IMR-90 (cell line): ENCODE measurements at regions not wholly inside any gene's neighbourhood (a gene's known extent, or its start where the extent isn't known, plus 50 kb on each side); places are given as distances from the start of the nearest gene placed in this dataset.
A peak's percentile ranks its signal among the peaks of the same experiment; 100 is the strongest.

Source experiments
- ATAC-seq: fragments of 200-7000 bp; cut with Tn5 transposase; 2 replicates; pipeline ENCODE4 v1.9.1; 2020; ENCODE audit warnings: low read depth, mild to moderate bottlenecking, moderate library complexity
- BruUV-seq: library from RNA; stranded (reverse); fragments of 400-500 nt; replicated peaks from 2 replicates; lab custom pipeline; 2021; lab: Mats Ljungman, UMichigan
- CTCF ChIA-PET: fragments of 300-600 bp; formaldehyde crosslinking; extraction: SDS; loops from one replicate; lab custom pipeline; 2021; ENCODE audit warnings: antibody characterized with exemption; lab: Yijun Ruan, JAX
- POLR2A ChIA-PET: fragments of 300-600 bp; sonication (Branson Sonifier 250); formaldehyde crosslinking; loops from one replicate; lab custom pipeline; 2022; ENCODE audit warnings: antibody characterized with exemption; ENCODE audit not compliant: unreplicated experiment; lab: Charles Lee
- DNase-seq: peaks from one replicate; pipeline ENCODE4 v3.0.0; 2013
- H2AFZ ChIP-seq: replicated peaks from 2 replicates; pipeline ENCODE3; 2013; ENCODE audit warnings: low read length, mild to moderate bottlenecking; ENCODE audit not compliant: poor library complexity
- H2AK5ac ChIP-seq: 2 replicates; pipeline ENCODE4 v1.6.1; 2013; ENCODE audit warnings: low read depth, low read length, inconsistent platforms
- H2AK9ac ChIP-seq: replicated peaks from 2 replicates; pipeline ENCODE3; 2013; ENCODE audit warnings: mild to moderate bottlenecking, low read depth, low read length, moderate library complexity; ENCODE audit not compliant: poor library complexity
- H2BK120ac ChIP-seq: 2 replicates; pipeline ENCODE4 v1.6.1; 2013; ENCODE audit warnings: low read depth, low read length, inconsistent platforms
- H2BK15ac ChIP-seq: 3 replicates; pipeline ENCODE4 v1.6.1; 2013; ENCODE audit warnings: low read depth, low read length, inconsistent platforms
- H2BK20ac ChIP-seq: 2 replicates; pipeline ENCODE4 v1.6.1; 2013; ENCODE audit warnings: low read depth, mild to moderate bottlenecking, inconsistent platforms, low read length, moderate library complexity
- H2BK5ac ChIP-seq: 2 replicates; pipeline ENCODE4 v1.6.1; 2013; ENCODE audit warnings: mild to moderate bottlenecking, low read depth, low read length, inconsistent platforms; ENCODE audit not compliant: poor library complexity, severe bottlenecking
- H3K14ac ChIP-seq: replicated peaks from 2 replicates; pipeline ENCODE4 v1.6.1; 2013; ENCODE audit warnings: low read depth, low read length, inconsistent platforms
- H3K18ac ChIP-seq: 2 replicates; pipeline ENCODE4 v1.6.1; 2013; ENCODE audit warnings: low read depth, low read length, control low read depth
- H3K23ac ChIP-seq: 2 replicates; pipeline ENCODE4 v1.6.1; 2013; ENCODE audit warnings: low read depth, low read length, inconsistent platforms
- H3K27ac ChIP-seq: 2 replicates; pipeline ENCODE4 v1.5.1; 2013; ENCODE audit warnings: mild to moderate bottlenecking, control low read depth, low read length; ENCODE audit not compliant: insufficient read depth
- H3K27me3 ChIP-seq: 2 replicates; pipeline ENCODE4 v1.6.1; 2013; ENCODE audit warnings: low read length; ENCODE audit not compliant: control insufficient read depth, insufficient read depth
- H3K36me3 ChIP-seq: 2 replicates; pipeline ENCODE4 v1.6.1; 2013; ENCODE audit warnings: low read length, mixed read lengths; ENCODE audit not compliant: control insufficient read depth, insufficient read depth
- H3K4ac ChIP-seq: 2 replicates; pipeline ENCODE4 v1.6.1; 2013; ENCODE audit warnings: low read depth, low read length, inconsistent platforms
- H3K4me1 ChIP-seq: 2 replicates; pipeline ENCODE4 v1.6.1; 2013; ENCODE audit warnings: low read length, mixed read lengths; ENCODE audit not compliant: control insufficient read depth, insufficient read depth
- H3K4me2 ChIP-seq: 2 replicates; pipeline ENCODE4 v1.6.1; 2013; ENCODE audit warnings: low read depth, mild to moderate bottlenecking, control low read depth, low read length, moderate library complexity
- H3K4me3 ChIP-seq: 2 replicates; pipeline ENCODE4 v1.5.1; 2013; ENCODE audit warnings: low read depth, mild to moderate bottlenecking, control low read depth, low read length, moderate library complexity; ENCODE audit not compliant: insufficient read depth
- H3K56ac ChIP-seq: 2 replicates; pipeline ENCODE4 v1.6.1; 2013; ENCODE audit warnings: low read length, inconsistent platforms; ENCODE audit not compliant: insufficient read depth; ENCODE audit errors: extremely low read depth
- H3K79me1 ChIP-seq, 2 experiments: 2 replicates each; pipeline ENCODE4 v1.6.1; 2013; ENCODE audit warnings: low read length in 2 of 2, inconsistent platforms in 1 of 2, low read depth in 1 of 2
- H3K9ac ChIP-seq: 2 replicates; pipeline ENCODE4 v1.6.1; 2013; ENCODE audit warnings: low read depth, low read length, control low read depth
- H3K9me1 ChIP-seq: 2 replicates; pipeline ENCODE4 v1.6.1; 2013; ENCODE audit warnings: low read length, inconsistent platforms; ENCODE audit not compliant: insufficient read depth
- H3K9me3 ChIP-seq: 2 replicates; pipeline ENCODE4 v1.6.1; 2013; ENCODE audit warnings: low read length; ENCODE audit not compliant: control insufficient read depth, insufficient read depth
- H4K20me1 ChIP-seq: 2 replicates; pipeline ENCODE4 v1.6.1; 2013; ENCODE audit warnings: low read length, inconsistent platforms; ENCODE audit not compliant: insufficient read depth
- H4K5ac ChIP-seq: 2 replicates; pipeline ENCODE4 v1.6.1; 2013; ENCODE audit warnings: mild to moderate bottlenecking, low read depth, low read length, control low read depth
- H4K8ac ChIP-seq, 2 experiments: 2 replicates each; pipeline ENCODE4 v1.6.1; 2013; ENCODE audit warnings: low read depth in 2 of 2, low read length in 2 of 2, control low read depth in 1 of 2, inconsistent platforms in 1 of 2
- H4K91ac ChIP-seq: 2 replicates; pipeline ENCODE4 v1.6.1; 2013; ENCODE audit warnings: low read depth, low read length, inconsistent platforms; ENCODE audit not compliant: insufficient read depth
- BHLHE40 ChIP-seq: fragments of 150-350 bp; IDR thresholded peaks from 2 replicates; pipeline ENCODE4 v1.6.1; 2016; ENCODE audit warnings: mild to moderate bottlenecking, low read depth, low read length
- CEBPB ChIP-seq: IDR thresholded peaks from 2 replicates; pipeline ENCODE4 v1.6.1; 2012; ENCODE audit warnings: low read depth, low read length, improper control_type of control experiment
- CHD1 ChIP-seq: IDR thresholded peaks from 2 replicates; pipeline ENCODE4 v1.6.1; 2012; ENCODE audit warnings: low read depth, low read length, improper control_type of control experiment
- FOS ChIP-seq: fragments of 150-350 bp; IDR thresholded peaks from 2 replicates; pipeline ENCODE4 v1.6.1; 2016; ENCODE audit warnings: low read depth, low read length
- MAFK ChIP-seq: IDR thresholded peaks from 2 replicates; pipeline ENCODE4 v1.6.1; 2012; ENCODE audit warnings: low read depth, low read length, improper control_type of control experiment
- MAZ ChIP-seq: IDR thresholded peaks from 2 replicates; pipeline ENCODE4 v1.6.1; 2012; ENCODE audit warnings: low read depth, mild to moderate bottlenecking, low read length, improper control_type of control experiment, moderate library complexity, borderline replicate concordance
- MXI1 ChIP-seq: IDR thresholded peaks from 2 replicates; pipeline ENCODE4 v1.6.1; 2012; ENCODE audit warnings: low read depth, mild to moderate bottlenecking, low read length, moderate library complexity, borderline replicate concordance
- NFE2L2 ChIP-seq: fragments of 150-350 bp; IDR thresholded peaks from 2 replicates; pipeline ENCODE4 v1.6.1; 2016; ENCODE audit warnings: low read depth, mild to moderate bottlenecking, low read length
- POLR2A ChIP-seq: IDR thresholded peaks from 2 replicates; pipeline ENCODE4 v1.6.1; 2012; ENCODE audit warnings: mild to moderate bottlenecking, low read depth, low read length
- RCOR1 ChIP-seq: IDR thresholded peaks from 2 replicates; pipeline ENCODE4 v1.6.1; 2012; ENCODE audit warnings: mild to moderate bottlenecking, low read length, improper control_type of control experiment; ENCODE audit not compliant: insufficient replicate concordance
- RFX5 ChIP-seq: IDR thresholded peaks from 2 replicates; pipeline ENCODE4 v1.8.0; 2012; ENCODE audit warnings: low read depth, mild to moderate bottlenecking, low read length, moderate library complexity
- SMC3 ChIP-seq: fragments of 150-350 bp; IDR thresholded peaks from 2 replicates; pipeline ENCODE4 v1.6.1; 2016; ENCODE audit warnings: low read depth, mild to moderate bottlenecking, antibody characterized with exemption, low read length, moderate library complexity
- USF2 ChIP-seq: fragments of 150-350 bp; IDR thresholded peaks from 2 replicates; pipeline ENCODE4 v1.6.1; 2017; ENCODE audit warnings: mild to moderate bottlenecking, antibody characterized with exemption, low read length, low read depth
- WGBS, 2 experiments: methylation state at CpG; one replicate each; pipeline versions ENCODE4 v1.1.5 to v1.1.7; 2013; ENCODE audit warnings: missing lambda C conversion rate in 2 of 2; ENCODE audit not compliant: insufficient read length in 1 of 2; ENCODE audit errors: extremely low coverage in 2 of 2; 5-methylcytosine and 5-hydroxymethylcytosine counted together
- dilution Hi-C: fragments of 300-500 bp; cut with HindIII; formaldehyde crosslinking; loops from one replicate; pipeline ENCODE4 v1.14.3; 2018; ENCODE audit warnings: low sequenced_read_pairs; ENCODE audit not compliant: unreplicated experiment
- in situ Hi-C: fragments of 300-500 bp; cut with MboI; formaldehyde crosslinking; loops from 3 replicates; pipeline ENCODE4 v1.14.3; 2019; ENCODE audit warnings: low sequenced_read_pairs, inconsistent platforms, mixed read lengths
- intact Hi-C: fragments of 100-400 bp; cut with micrococcal nuclease; formaldehyde crosslinking; loops from 2 replicates; pipeline ENCODE4 v1.10.0; 2022
- TF ChIP-seq, protein P1 (sequence below): fragments of 150-350 bp; IDR thresholded peaks from 2 replicates; pipeline ENCODE4 v1.6.1; 2016; ENCODE audit warnings: low read depth, mild to moderate bottlenecking, low read length, moderate library complexity, borderline replicate concordance
- TF ChIP-seq, protein P2 (sequence below): conservative IDR thresholded peaks from 2 replicates; pipeline ENCODE4 v1.5.1; 2012; ENCODE audit warnings: mild to moderate bottlenecking, low read depth, low read length, improper control_type of control experiment

DNA sequence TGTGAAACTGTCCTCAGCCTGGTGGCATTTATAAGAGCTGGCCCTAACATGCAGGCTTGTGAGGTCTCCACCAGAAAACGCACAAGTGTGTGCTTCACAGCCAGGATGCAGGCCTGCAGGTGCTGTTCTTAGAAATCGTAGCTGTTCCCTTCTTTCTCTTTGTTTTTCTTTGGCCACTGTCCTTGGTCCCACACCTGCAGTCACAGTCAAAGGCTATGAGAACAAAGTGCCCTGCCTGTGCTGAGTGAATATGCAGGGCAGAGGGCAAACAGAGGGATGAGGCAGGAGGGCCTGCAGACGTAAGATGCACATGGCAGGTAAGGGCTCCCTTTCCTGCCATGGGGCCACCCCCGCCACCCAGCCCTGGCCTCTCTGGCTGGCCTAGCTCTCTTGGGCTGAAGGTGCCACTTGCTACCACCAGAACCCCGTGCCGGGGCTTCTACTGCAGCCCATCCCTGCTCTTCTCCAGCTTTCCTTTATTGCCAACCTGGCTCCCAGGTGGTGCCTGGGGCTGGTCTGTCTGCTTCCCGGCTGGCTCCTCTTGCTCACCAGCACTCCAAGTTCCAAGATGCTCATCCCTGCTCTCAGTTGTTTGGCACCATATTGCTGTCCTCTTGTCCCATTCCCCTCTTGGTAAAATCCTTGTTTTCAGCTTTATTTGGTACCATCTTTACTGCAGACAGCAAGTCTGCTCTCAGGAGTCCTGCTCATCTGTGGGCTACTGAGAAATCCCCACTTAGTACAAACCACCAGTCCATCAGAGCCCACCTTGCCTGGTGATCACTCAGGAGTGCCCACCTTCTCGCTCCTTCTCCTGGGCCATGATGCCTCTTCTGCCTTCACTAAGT is 308.1 kb upstream of the ZMIZ1 start:
- BruUV-seq, result no TSS peak
- intact Hi-C loops, result no loop called here
- POLR2A ChIA-PET, result no interaction called here
- no peak for TF ChIP-seq RCOR1
- TF ChIP-seq POLR2A, result no peak
- TF ChIP-seq USF2, result no peak
- no peak for TF ChIP-seq MAFK
- TF ChIP-seq, protein P1, sequence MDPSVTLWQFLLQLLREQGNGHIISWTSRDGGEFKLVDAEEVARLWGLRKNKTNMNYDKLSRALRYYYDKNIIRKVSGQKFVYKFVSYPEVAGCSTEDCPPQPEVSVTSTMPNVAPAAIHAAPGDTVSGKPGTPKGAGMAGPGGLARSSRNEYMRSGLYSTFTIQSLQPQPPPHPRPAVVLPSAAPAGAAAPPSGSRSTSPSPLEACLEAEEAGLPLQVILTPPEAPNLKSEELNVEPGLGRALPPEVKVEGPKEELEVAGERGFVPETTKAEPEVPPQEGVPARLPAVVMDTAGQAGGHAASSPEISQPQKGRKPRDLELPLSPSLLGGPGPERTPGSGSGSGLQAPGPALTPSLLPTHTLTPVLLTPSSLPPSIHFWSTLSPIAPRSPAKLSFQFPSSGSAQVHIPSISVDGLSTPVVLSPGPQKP, result no peak
- TF ChIP-seq BHLHE40, result no peak
- no peak for TF ChIP-seq MXI1
- TF ChIP-seq SMC3, result no peak
- TF ChIP-seq RFX5, result no peak
- no peak for TF ChIP-seq NFE2L2
- TF ChIP-seq CEBPB, result no peak
- no peak for TF ChIP-seq FOS
- TF ChIP-seq MAZ, result no peak
- TF ChIP-seq, protein P2, sequence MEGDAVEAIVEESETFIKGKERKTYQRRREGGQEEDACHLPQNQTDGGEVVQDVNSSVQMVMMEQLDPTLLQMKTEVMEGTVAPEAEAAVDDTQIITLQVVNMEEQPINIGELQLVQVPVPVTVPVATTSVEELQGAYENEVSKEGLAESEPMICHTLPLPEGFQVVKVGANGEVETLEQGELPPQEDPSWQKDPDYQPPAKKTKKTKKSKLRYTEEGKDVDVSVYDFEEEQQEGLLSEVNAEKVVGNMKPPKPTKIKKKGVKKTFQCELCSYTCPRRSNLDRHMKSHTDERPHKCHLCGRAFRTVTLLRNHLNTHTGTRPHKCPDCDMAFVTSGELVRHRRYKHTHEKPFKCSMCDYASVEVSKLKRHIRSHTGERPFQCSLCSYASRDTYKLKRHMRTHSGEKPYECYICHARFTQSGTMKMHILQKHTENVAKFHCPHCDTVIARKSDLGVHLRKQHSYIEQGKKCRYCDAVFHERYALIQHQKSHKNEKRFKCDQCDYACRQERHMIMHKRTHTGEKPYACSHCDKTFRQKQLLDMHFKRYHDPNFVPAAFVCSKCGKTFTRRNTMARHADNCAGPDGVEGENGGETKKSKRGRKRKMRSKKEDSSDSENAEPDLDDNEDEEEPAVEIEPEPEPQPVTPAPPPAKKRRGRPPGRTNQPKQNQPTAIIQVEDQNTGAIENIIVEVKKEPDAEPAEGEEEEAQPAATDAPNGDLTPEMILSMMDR, result no peak
- TF ChIP-seq CHD1, result no peak

More for the DNA sequence above, 308.1 kb upstream of the ZMIZ1 start:
- no peak overlapping the region for H3K18ac ChIP-seq
- DNase-seq (no peak), ATAC-seq (no peak)
- H3K56ac ChIP-seq, result no peak overlapping the region
- no peak overlapping the region for H2BK120ac ChIP-seq
- no peak overlapping the region for H4K5ac ChIP-seq
- H3K4me3 ChIP-seq, result no peak overlapping the region
- no peak overlapping the region for H4K91ac ChIP-seq
- 0 out of 2 replicates have a peak, but pooled peaks cover 8% of the 10 kb centered on the region for H3K27me3 ChIP-seq
- H4K20me1 ChIP-seq, result peaks cover 4% of the 10 kb centered on the region; the same call in 1 of the 2 replicates
- H3K14ac ChIP-seq, result no peak overlapping the region
- dilution Hi-C loops (no loop called here), in situ Hi-C loops (no loop called here)
- peaks cover 16% of the 10 kb centered on the region for H3K9me1 ChIP-seq
- 100% methylated on average over 4 of the region's 8 CpGs; no CpG with 5 or more reads in 1 of the 2 experiments for WGBS, 2 experiments
- no peak overlapping the region for H4K8ac ChIP-seq
- no peak overlapping the region for H2AK9ac ChIP-seq
- H2BK15ac ChIP-seq, result no peak overlapping the region
- 0 out of 2 replicates have a peak overlapping the region, but pooled peaks have one; percentile 11 for H2AK5ac ChIP-seq
- no peak overlapping the region for H3K4ac ChIP-seq
- CTCF ChIA-PET, result interaction anchor here (0.6 kb wide), 1 partner anchor 61 kb away, joined by 8 read pairs; no protein-coding TSS in a partner anchor
- H3K79me1 ChIP-seq, result no peaks in the 10 kb centered on the region
- H2AFZ ChIP-seq, result no peak overlapping the region
- no peak overlapping the region for H2BK20ac ChIP-seq
- H3K9me3 ChIP-seq, result no peaks in the 10 kb centered on the region
- peaks cover 15% of the 10 kb centered on the region for H3K4me1 ChIP-seq
- no peak overlapping the region for H3K4me2 ChIP-seq
- H2BK5ac ChIP-seq, result no peak overlapping the region
- H3K23ac ChIP-seq, result no peak overlapping the region
- no peak overlapping the region for H3K27ac ChIP-seq
- no peak overlapping the region for H3K9ac ChIP-seq
- H3K36me3 ChIP-seq, result no peaks in the 10 kb centered on the region
